HFFc6 (cell line): ENCODE measurements at regions not wholly inside any gene's neighbourhood (a gene's known extent, or its start where the extent isn't known, plus 50 kb on each side); places are given as distances from the start of the nearest gene placed in this dataset.
A peak's percentile ranks its signal among the peaks of the same experiment; 100 is the strongest.

Source experiments
- DNase-seq: peaks from one replicate; pipeline ENCODE4 v3.0.0-alpha.2; 2018
- H3K27ac Mint-ChIP-seq: 2 replicates; pipeline ENCODE4 v1.8.0; 2020; ENCODE audit warnings: mild to moderate bottlenecking, mixed read lengths
- H3K27me3 Mint-ChIP-seq: 2 replicates; pipeline ENCODE4 v1.8.0; 2021; ENCODE audit warnings: mild to moderate bottlenecking, moderate library complexity, mixed read lengths; ENCODE audit not compliant: insufficient read depth
- H3K36me3 Mint-ChIP-seq: 2 replicates; pipeline ENCODE4 v1.8.0; 2021; ENCODE audit warnings: low read depth, mixed read lengths
- H3K4me1 Mint-ChIP-seq: 2 replicates; pipeline ENCODE4 v1.8.0; 2020; ENCODE audit warnings: low read depth, mixed read lengths
- H3K4me3 Mint-ChIP-seq: 2 replicates; pipeline ENCODE4 v1.8.0; 2020; ENCODE audit warnings: mild to moderate bottlenecking, moderate library complexity, mixed read lengths
- H3K9me3 Mint-ChIP-seq: 2 replicates; pipeline ENCODE4 v1.8.0; 2020; ENCODE audit warnings: mild to moderate bottlenecking, mixed read lengths
- TF ChIP-seq, protein P1 (sequence below): fragments of 200-600 bp; sonication (generic); IDR thresholded peaks from 2 replicates; pipeline ENCODE4 v1.5.0; 2021; ENCODE audit warnings: antibody characterized with exemption, mild to moderate bottlenecking

DNA sequence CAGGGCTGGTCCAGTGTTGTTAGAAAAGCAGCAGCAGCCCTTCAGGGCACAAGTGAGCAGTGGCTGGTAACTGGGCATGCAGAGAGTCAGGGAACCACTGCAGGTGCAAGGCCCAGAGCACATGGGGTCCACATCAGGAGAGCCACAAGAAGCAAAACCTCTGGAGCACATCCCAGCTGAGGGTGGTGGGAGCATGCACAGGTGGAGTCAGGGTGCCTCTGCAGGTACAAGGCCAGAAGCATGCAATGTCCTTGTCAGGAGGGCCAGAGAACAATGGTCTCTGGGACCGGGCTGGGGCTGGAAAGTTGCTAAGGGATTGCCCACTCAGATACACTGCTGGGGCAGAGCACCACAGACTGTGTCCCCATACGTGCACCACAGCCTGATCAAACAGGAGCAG is 226.1 kb upstream of the UBE2E2 start:
- Mint-ChIP-seq H3K4me1 (peaks cover 4% of the 10 kb centered on the region; the same call in 1 of the 2 replicates), H3K9me3 (no peaks in the 10 kb centered on the region), H3K4me3 (no peak overlapping the region), H3K27me3 (peaks cover 2% of the 10 kb centered on the region; the same call in 1 of the 2 replicates), H3K27ac (no peak overlapping the region), H3K36me3 (no peaks in the 10 kb centered on the region)
- DNase-seq, result no peak
- TF ChIP-seq, protein P1, sequence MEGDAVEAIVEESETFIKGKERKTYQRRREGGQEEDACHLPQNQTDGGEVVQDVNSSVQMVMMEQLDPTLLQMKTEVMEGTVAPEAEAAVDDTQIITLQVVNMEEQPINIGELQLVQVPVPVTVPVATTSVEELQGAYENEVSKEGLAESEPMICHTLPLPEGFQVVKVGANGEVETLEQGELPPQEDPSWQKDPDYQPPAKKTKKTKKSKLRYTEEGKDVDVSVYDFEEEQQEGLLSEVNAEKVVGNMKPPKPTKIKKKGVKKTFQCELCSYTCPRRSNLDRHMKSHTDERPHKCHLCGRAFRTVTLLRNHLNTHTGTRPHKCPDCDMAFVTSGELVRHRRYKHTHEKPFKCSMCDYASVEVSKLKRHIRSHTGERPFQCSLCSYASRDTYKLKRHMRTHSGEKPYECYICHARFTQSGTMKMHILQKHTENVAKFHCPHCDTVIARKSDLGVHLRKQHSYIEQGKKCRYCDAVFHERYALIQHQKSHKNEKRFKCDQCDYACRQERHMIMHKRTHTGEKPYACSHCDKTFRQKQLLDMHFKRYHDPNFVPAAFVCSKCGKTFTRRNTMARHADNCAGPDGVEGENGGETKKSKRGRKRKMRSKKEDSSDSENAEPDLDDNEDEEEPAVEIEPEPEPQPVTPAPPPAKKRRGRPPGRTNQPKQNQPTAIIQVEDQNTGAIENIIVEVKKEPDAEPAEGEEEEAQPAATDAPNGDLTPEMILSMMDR, result no peak

DNA sequence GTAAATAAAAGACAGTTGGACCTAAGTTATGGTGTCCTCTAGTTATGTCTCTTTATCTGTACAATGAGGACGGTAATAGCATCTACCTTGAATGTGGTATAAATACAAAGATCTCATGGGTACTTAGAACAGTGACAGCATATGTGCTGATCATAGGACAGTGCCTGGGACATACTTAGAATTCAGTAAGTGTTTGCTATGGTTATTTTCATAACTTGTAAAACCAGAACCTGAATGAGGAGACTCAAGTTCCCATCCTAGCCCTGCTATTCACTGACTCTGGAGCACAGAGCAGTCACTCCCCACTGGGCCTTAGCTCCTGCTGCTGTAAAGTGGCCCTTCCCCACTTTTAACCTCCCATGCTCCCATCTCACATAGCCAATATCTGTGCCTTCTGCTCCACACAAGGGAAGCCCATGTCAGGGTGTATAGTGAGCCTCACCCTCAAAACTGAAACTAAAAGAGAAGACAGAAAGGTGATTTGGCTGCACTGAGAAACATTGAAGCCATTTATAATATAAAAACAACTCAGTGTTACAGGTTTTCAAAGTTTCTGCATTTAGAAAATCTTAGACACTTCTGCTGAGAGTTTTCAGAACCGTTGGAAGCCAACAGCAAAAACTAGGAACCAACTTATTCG is 225.4 kb upstream of the UBE2E2 start:
- Mint-ChIP-seq H3K27ac (no peak overlapping the region), H3K4me3 (no peak overlapping the region), H3K9me3 (no peaks in the 10 kb centered on the region), H3K36me3 (no peaks in the 10 kb centered on the region), H3K27me3 (peaks cover 2% of the 10 kb centered on the region; the same call in 1 of the 2 replicates), H3K4me1 (peaks cover 4% of the 10 kb centered on the region; the same call in 1 of the 2 replicates)
- TF ChIP-seq, protein P1, result no peak
- no peak for DNase-seq

DNA sequence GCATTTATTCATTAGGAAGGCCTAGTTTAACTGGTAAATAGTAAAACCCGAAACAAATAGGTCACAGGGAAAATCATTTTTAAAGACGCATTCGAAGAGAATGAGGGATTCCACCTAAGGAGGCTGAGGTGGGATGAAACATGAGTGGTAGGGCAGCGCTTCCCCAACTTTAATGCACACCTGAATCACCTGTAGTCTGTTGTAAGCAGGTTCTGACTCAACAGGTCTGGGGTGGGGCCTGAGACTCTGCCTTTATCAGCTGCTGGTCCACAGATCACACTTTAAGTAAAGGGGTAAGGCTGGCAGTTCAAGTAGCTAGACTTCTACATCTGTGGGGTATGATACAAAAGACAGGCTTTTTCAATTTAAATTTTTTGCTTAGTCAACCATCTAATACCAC is 223.5 kb upstream of the UBE2E2 start:
- TF ChIP-seq, protein P1, result no peak
- no peak overlapping the region for H3K27ac Mint-ChIP-seq
- H3K9me3 Mint-ChIP-seq, result no peaks in the 10 kb centered on the region
- no peak for DNase-seq
- peaks cover 4% of the 10 kb centered on the region; the same call in 1 of the 2 replicates for H3K27me3 Mint-ChIP-seq
- no peaks in the 10 kb centered on the region for H3K36me3 Mint-ChIP-seq
- peaks cover 4% of the 10 kb centered on the region; the same call in 1 of the 2 replicates for H3K4me1 Mint-ChIP-seq
- no peak overlapping the region for H3K4me3 Mint-ChIP-seq

DNA sequence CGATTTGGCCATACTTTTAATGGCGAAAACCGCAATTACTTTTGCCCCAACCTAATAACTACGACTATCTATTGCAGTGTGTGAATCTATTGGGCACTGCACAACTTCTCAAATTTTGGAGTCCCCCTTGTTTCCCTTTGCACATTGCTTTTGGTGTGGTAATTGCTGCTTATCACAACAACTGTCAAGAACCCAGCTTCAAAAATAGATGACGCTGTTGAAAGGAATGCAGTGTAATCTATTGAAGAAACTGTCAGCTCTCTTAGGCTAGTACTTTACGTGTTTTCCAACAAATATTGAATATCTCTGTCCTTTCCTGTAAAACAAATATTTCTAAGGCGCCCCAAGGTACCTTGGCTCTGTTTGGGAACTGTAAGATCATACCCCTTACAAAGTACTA is 222.8 kb upstream of the UBE2E2 start:
- peak; percentile 10 for DNase-seq
- no peak overlapping the region for H3K27ac Mint-ChIP-seq
- no peaks in the 10 kb centered on the region for H3K9me3 Mint-ChIP-seq
- peaks cover 4% of the 10 kb centered on the region; the same call in 1 of the 2 replicates for H3K27me3 Mint-ChIP-seq
- TF ChIP-seq, protein P1, result no peak
- H3K4me3 Mint-ChIP-seq, result no peak overlapping the region
- peaks cover 4% of the 10 kb centered on the region; the same call in 1 of the 2 replicates for H3K4me1 Mint-ChIP-seq
- H3K36me3 Mint-ChIP-seq, result no peaks in the 10 kb centered on the region

DNA sequence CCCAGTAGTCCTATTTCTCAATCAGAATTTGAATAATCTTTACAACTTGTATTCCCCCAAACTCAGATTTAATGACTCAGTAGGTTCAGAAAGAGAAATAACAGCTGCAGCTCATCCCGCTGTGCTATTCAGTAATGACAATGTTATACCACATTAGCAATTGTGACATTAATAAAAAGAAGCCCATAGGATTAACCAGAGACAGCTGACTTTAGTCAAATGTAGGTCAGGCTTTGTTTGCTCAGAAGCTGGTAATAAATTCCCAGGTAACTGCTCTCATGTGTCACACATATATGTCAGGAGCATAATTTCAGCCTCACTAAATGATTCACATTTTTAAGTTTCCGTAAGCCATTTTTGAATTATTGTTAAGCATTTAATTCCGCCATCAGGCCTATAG is 222.0 kb upstream of the UBE2E2 start:
- no peaks in the 10 kb centered on the region for H3K36me3 Mint-ChIP-seq
- H3K27ac Mint-ChIP-seq, result no peak overlapping the region
- TF ChIP-seq, protein P1, result no peak
- no peak overlapping the region for H3K4me3 Mint-ChIP-seq
- peaks cover 4% of the 10 kb centered on the region; the same call in 1 of the 2 replicates for H3K27me3 Mint-ChIP-seq
- no peaks in the 10 kb centered on the region; the same call in 1 of the 2 replicates for H3K9me3 Mint-ChIP-seq
- no peak for DNase-seq
- peaks cover 4% of the 10 kb centered on the region; the same call in 1 of the 2 replicates for H3K4me1 Mint-ChIP-seq
